Kidney epithelial cell (primary cell): ENCODE measurements at regions not wholly inside any gene's neighbourhood (a gene's known extent, or its start where the extent isn't known, plus 50 kb on each side); places are given as distances from the start of the nearest gene placed in this dataset.

Experiments used
- DNase-seq: peaks from one replicate; pipeline ENCODE4 v3.0.0-alpha.2; 2010; ENCODE audit warnings: low read depth
- H3K27me3 ChIP-seq: 2 replicates; pipeline ENCODE4 v1.6.0; 2011; ENCODE audit warnings: low read length; ENCODE audit not compliant: control insufficient read depth, insufficient read depth
- H3K36me3 ChIP-seq: 2 replicates; pipeline ENCODE4 v1.5.1; 2011; ENCODE audit warnings: low read length; ENCODE audit not compliant: control insufficient read depth, insufficient read depth
- H3K4me3 ChIP-seq: 2 replicates; pipeline ENCODE4 v1.5.1; 2011; ENCODE audit warnings: low read depth, mild to moderate bottlenecking, control low read depth, low read length
- TF ChIP-seq, protein P1 (sequence below): IDR thresholded peaks from 2 replicates; pipeline ENCODE4 v1.5.1; 2011; ENCODE audit warnings: mild to moderate bottlenecking, moderate library complexity, low read length, control low read depth, inconsistent platforms; ENCODE audit not compliant: insufficient read depth, poor library complexity, severe bottlenecking

DNA sequence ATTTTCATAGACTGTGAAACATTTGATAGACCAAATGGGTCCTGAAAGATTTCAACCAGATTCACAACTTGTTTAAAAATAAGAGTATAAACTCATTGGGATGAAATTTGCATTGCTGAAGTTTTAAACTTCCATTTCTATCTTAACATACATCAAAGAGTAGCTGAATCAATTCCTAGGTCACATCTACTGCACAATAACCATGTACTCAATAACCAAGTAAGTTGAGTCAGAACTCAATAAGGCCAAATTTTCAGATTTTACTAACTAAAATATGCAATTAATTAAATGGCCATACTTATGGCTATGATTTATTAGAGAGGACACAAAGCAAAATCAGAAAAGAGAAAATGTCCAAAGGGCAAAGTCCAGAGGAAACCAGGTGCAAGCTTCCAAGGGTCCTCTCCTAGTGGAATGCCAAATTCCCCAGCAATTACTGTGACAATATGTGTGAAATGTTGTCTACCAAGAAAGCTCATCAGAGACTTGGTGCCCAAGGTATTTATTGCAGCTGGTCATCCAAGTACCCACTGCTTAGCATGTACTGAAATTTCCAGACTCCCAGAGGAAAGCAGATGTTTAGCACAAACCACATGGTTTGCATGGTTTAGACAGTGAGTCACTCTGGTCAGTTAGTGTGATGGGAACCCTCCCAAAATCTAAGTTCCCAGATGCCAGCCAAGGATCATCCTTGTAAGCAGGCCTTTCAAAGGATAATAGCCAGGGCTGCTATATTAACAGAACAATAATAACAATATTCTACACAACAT lies 238.9 kb downstream of the IPMK start:
- TF ChIP-seq, protein P1, sequence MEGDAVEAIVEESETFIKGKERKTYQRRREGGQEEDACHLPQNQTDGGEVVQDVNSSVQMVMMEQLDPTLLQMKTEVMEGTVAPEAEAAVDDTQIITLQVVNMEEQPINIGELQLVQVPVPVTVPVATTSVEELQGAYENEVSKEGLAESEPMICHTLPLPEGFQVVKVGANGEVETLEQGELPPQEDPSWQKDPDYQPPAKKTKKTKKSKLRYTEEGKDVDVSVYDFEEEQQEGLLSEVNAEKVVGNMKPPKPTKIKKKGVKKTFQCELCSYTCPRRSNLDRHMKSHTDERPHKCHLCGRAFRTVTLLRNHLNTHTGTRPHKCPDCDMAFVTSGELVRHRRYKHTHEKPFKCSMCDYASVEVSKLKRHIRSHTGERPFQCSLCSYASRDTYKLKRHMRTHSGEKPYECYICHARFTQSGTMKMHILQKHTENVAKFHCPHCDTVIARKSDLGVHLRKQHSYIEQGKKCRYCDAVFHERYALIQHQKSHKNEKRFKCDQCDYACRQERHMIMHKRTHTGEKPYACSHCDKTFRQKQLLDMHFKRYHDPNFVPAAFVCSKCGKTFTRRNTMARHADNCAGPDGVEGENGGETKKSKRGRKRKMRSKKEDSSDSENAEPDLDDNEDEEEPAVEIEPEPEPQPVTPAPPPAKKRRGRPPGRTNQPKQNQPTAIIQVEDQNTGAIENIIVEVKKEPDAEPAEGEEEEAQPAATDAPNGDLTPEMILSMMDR = no peak
- DNase-seq = peak; percentile 72
- Histone ChIP-seq H3K27me3 (no peaks in the 10 kb centered on the region), H3K36me3 (no peaks in the 10 kb centered on the region), H3K4me3 (no peak overlapping the region)

DNA sequence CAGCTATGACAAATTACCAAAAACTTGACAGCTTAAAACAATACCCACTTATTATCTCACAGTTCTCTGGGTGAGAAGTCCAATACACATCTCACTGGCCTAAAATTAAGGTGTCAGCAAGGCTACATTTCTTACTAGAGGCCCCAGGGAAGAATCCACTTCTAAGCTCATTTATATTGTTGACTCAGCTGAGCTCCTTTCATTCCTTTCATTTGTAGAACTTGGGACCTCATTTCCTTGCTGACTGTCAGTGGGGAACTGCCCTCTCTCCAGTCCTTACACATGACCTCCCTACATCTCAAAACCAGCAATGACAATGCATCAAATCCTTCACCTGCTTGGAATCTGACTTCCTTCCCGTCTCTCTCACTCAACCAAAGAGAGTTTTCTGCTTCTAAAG lies 240.3 kb downstream of the IPMK start:
- H3K4me3 ChIP-seq = no peak overlapping the region
- TF ChIP-seq, protein P1 = no peak
- no peaks in the 10 kb centered on the region for H3K27me3 ChIP-seq
- no peaks in the 10 kb centered on the region for H3K36me3 ChIP-seq
- no peak for DNase-seq

DNA sequence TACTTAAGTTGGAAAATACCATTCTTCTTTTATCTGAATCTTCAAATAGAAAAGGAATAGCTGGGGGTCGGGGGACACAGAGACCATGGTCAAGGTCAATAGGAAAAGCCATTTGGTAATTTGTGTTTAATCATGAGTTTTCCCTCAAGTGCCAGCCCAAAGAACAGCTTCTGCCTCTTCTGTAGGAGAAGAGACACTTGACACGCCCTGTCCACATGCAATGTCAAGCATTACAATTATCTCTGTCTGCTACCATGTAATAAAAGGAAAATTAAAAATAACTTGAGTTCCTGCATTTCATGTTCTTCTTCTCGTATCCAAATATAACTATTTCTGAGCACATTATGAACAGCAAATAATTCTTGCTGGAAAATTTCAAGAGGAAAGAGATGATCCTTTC lies 241.7 kb downstream of the IPMK start:
- DNase-seq = no peak
- Histone ChIP-seq H3K27me3 (no peaks in the 10 kb centered on the region), H3K4me3 (no peak overlapping the region), H3K36me3 (no peaks in the 10 kb centered on the region)
- TF ChIP-seq, protein P1 = no peak

DNA sequence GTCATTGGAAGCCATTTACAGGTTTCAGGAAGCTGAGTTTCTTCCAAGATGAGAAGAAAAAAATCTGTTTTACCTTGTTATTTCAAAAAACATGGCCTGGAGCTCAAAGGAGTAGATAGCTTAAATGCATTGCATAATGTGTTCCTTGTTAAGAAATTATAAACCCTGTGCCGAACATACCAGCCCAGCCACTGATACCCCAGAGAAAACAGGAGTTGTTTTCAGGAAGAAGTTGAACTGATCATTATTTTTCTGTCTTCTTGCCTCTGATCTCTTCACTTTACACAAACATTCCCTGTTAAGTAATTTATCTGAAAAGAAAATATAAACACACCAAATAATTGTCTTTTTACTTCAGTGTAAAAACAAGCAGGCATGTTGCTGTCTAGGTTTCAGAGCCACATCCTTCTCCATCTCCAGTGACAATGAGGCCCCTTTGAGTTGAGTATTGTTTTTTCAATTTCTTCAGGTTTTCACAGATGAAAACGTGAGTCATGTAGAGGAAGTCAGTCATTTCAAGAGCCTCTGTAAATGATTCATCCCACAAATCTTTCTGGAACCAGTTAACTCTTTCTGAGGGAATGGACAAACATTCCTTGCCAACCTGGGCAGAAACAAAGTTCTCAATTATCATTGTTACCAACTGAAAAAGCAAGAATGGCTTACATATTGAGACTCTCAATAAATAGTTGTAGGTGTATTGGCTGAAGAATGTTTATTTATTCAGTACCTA lies 244.2 kb downstream of the IPMK start:
- no peaks in the 10 kb centered on the region for H3K36me3 ChIP-seq
- H3K27me3 ChIP-seq = no peaks in the 10 kb centered on the region
- TF ChIP-seq, protein P1 = no peak
- no peak overlapping the region for H3K4me3 ChIP-seq
- peak; percentile 95 for DNase-seq

DNA sequence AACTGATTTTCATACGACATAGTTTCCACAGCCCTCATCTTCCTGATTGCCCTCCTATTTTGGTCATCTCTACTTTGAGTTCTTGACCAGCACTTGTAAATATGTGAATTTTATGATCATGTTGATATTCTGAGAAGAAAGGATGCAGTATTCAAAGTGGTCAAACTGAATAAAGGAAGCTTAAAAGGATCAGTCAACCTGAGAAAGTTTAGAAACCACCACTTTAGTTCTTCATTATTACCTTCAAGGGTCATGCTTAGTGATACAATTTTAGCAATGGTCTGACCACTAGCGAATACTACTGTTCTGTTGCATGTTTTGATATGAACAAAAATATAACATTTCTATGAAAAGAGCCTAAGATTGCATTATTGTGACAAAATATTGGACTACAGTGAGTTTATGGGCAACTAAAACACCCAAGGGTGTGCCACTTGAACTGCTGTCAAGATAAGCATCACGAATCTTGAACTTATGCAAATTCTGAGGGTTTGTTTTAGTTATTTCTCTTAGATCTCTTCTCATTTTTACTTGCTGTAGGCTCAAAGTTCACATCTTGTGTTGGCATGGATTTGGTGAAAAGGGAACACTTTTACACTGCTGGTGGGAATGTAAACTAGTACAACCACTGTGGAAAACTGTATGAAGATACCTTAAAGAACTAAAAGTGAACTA lies 247.7 kb downstream of the IPMK start:
- no peaks in the 10 kb centered on the region for H3K36me3 ChIP-seq
- DNase-seq = no peak
- no peak overlapping the region for H3K4me3 ChIP-seq
- TF ChIP-seq, protein P1 = no peak
- H3K27me3 ChIP-seq = no peaks in the 10 kb centered on the region
